GM23338 (cell line): ENCODE measurements at regions not wholly inside any gene's neighbourhood (a gene's known extent, or its start where the extent isn't known, plus 50 kb on each side); places are given as distances from the start of the nearest gene placed in this dataset.

Experiments
- ATAC-seq: fragments of 200-7000 bp; cut with Tn5 transposase; 3 replicates; pipeline ENCODE4 v1.9.1; 2020
- DNase-seq: peaks from one replicate; pipeline ENCODE4 v3.0.0-alpha.2; 2015; ENCODE audit warnings: low spot score
- H2AFZ ChIP-seq: fragments of 200-600 bp; sonication (generic); 2 replicates; pipeline ENCODE4 v1.8.0; 2016; ENCODE audit warnings: antibody characterized with exemption, mild to moderate bottlenecking, moderate library complexity
- H3F3A ChIP-seq: fragments of 200-600 bp; sonication (generic); replicated peaks from 2 replicates; pipeline ENCODE4 v1.8.0; 2017; ENCODE audit warnings: antibody characterized with exemption, mixed run types, low read depth
- H3K27ac ChIP-seq: fragments of 200-600 bp; sonication (generic); 2 replicates; pipeline ENCODE4 v1.6.1; 2016; ENCODE audit warnings: low read depth
- H3K27me3 ChIP-seq: fragments of 200-600 bp; sonication (generic); 2 replicates; pipeline ENCODE4 v1.8.0; 2016; ENCODE audit warnings: mild to moderate bottlenecking, mixed run types, moderate library complexity; ENCODE audit not compliant: insufficient read depth
- H3K36me3 ChIP-seq: fragments of 200-600 bp; sonication (generic); 2 replicates; pipeline ENCODE4 v1.8.0; 2016; ENCODE audit warnings: mild to moderate bottlenecking; ENCODE audit not compliant: insufficient read depth
- H3K4me1 ChIP-seq: fragments of 200-600 bp; sonication (generic); 2 replicates; pipeline ENCODE4 v1.8.0; 2016; ENCODE audit warnings: mild to moderate bottlenecking, moderate library complexity; ENCODE audit not compliant: insufficient read depth
- H3K4me2 ChIP-seq: fragments of 200-600 bp; sonication (generic); 2 replicates; pipeline ENCODE4 v1.7.1; 2017; ENCODE audit warnings: mixed run types
- H3K4me3 ChIP-seq: fragments of 200-600 bp; sonication (generic); 2 replicates; pipeline ENCODE4 v1.6.1; 2016; ENCODE audit warnings: mixed run types
- H3K79me2 ChIP-seq: fragments of 200-600 bp; sonication (generic); replicated peaks from 2 replicates; pipeline ENCODE4 v1.8.0; 2017; ENCODE audit warnings: mild to moderate bottlenecking; ENCODE audit not compliant: insufficient read depth
- H3K9me2 ChIP-seq: fragments of 200-600 bp; sonication (generic); 2 replicates; pipeline ENCODE4 v1.8.0; 2017; ENCODE audit not compliant: insufficient read depth
- H4K20me1 ChIP-seq: fragments of 200-600 bp; sonication (generic); replicated peaks from 2 replicates; pipeline ENCODE4 v1.8.0; 2017; ENCODE audit warnings: mild to moderate bottlenecking; ENCODE audit not compliant: insufficient read depth
- H3K27ac Mint-ChIP-seq: 2 replicates; pipeline ENCODE4 v1.8.0; 2020; ENCODE audit warnings: inconsistent platforms, mild to moderate bottlenecking, moderate library complexity, mixed read lengths
- H3K27me3 Mint-ChIP-seq: 3 replicates; pipeline ENCODE4 v1.8.0; 2022; ENCODE audit warnings: low read depth, mild to moderate bottlenecking, moderate library complexity, mixed read lengths, inconsistent platforms; ENCODE audit not compliant: insufficient read depth, poor library complexity
- H3K36me3 Mint-ChIP-seq: 3 replicates; pipeline ENCODE4 v1.8.0; 2021; ENCODE audit warnings: low read depth, mild to moderate bottlenecking, inconsistent platforms, moderate library complexity, mixed read lengths
- H3K4me1 Mint-ChIP-seq: 3 replicates; pipeline ENCODE4 v1.8.0; 2020; ENCODE audit warnings: mild to moderate bottlenecking, inconsistent platforms, mixed read lengths
- H3K4me3 Mint-ChIP-seq: 3 replicates; pipeline ENCODE4 v1.8.0; 2021; ENCODE audit warnings: moderate library complexity, mild to moderate bottlenecking, inconsistent platforms, mixed read lengths
- H3K9me3 Mint-ChIP-seq: 3 replicates; pipeline ENCODE4 v1.8.0; 2020; ENCODE audit warnings: moderate library complexity, mild to moderate bottlenecking, inconsistent platforms, mixed read lengths
- POLR2AphosphoS5 ChIP-seq: IDR thresholded peaks from 2 replicates; pipeline ENCODE4 v1.6.1; 2016; ENCODE audit warnings: antibody characterized with exemption, low read depth
- STAT1 ChIP-seq: IDR thresholded peaks from one replicate; pipeline ENCODE4 v1.6.1; 2016; ENCODE audit warnings: antibody characterized with exemption; ENCODE audit not compliant: unreplicated experiment
- ZNF114 ChIP-seq: fragments of 250-450 bp; sonication (Bioruptor Pico); IDR thresholded peaks from 2 replicates; pipeline ENCODE4 v1.5.0; 2020; ENCODE audit warnings: mild to moderate bottlenecking, moderate library complexity
- TF ChIP-seq, protein P1 (sequence below): fragments of 250-450 bp; sonication (Bioruptor Pico); IDR thresholded peaks from 2 replicates; pipeline ENCODE4 v1.5.0; 2020; ENCODE audit warnings: mild to moderate bottlenecking, moderate library complexity
- TF ChIP-seq, protein P2 (sequence below): IDR thresholded peaks from one replicate; pipeline ENCODE4 v1.6.1; 2018; ENCODE audit warnings: antibody characterized with exemption; ENCODE audit not compliant: unreplicated experiment

DNA sequence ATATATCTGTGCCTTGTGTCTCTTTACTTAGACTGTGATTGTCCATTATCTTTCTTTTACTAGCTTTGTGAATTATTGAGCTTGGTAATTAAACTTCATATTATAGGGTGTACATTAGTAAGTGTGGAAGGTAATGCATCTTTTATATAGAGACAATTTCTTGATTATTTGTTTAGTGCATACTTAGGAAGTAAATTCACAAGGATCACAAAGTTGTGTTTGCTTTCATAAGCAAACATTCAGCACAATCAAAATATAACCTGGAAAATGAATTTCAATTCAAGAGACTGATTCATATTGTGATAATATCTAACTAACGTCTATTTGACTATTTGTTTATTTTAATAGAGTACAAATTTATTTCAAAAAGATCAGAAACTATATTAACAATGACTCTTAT is 749.9 kb upstream of the NUDT12 start (continued):
- TF ChIP-seq, protein P1, sequence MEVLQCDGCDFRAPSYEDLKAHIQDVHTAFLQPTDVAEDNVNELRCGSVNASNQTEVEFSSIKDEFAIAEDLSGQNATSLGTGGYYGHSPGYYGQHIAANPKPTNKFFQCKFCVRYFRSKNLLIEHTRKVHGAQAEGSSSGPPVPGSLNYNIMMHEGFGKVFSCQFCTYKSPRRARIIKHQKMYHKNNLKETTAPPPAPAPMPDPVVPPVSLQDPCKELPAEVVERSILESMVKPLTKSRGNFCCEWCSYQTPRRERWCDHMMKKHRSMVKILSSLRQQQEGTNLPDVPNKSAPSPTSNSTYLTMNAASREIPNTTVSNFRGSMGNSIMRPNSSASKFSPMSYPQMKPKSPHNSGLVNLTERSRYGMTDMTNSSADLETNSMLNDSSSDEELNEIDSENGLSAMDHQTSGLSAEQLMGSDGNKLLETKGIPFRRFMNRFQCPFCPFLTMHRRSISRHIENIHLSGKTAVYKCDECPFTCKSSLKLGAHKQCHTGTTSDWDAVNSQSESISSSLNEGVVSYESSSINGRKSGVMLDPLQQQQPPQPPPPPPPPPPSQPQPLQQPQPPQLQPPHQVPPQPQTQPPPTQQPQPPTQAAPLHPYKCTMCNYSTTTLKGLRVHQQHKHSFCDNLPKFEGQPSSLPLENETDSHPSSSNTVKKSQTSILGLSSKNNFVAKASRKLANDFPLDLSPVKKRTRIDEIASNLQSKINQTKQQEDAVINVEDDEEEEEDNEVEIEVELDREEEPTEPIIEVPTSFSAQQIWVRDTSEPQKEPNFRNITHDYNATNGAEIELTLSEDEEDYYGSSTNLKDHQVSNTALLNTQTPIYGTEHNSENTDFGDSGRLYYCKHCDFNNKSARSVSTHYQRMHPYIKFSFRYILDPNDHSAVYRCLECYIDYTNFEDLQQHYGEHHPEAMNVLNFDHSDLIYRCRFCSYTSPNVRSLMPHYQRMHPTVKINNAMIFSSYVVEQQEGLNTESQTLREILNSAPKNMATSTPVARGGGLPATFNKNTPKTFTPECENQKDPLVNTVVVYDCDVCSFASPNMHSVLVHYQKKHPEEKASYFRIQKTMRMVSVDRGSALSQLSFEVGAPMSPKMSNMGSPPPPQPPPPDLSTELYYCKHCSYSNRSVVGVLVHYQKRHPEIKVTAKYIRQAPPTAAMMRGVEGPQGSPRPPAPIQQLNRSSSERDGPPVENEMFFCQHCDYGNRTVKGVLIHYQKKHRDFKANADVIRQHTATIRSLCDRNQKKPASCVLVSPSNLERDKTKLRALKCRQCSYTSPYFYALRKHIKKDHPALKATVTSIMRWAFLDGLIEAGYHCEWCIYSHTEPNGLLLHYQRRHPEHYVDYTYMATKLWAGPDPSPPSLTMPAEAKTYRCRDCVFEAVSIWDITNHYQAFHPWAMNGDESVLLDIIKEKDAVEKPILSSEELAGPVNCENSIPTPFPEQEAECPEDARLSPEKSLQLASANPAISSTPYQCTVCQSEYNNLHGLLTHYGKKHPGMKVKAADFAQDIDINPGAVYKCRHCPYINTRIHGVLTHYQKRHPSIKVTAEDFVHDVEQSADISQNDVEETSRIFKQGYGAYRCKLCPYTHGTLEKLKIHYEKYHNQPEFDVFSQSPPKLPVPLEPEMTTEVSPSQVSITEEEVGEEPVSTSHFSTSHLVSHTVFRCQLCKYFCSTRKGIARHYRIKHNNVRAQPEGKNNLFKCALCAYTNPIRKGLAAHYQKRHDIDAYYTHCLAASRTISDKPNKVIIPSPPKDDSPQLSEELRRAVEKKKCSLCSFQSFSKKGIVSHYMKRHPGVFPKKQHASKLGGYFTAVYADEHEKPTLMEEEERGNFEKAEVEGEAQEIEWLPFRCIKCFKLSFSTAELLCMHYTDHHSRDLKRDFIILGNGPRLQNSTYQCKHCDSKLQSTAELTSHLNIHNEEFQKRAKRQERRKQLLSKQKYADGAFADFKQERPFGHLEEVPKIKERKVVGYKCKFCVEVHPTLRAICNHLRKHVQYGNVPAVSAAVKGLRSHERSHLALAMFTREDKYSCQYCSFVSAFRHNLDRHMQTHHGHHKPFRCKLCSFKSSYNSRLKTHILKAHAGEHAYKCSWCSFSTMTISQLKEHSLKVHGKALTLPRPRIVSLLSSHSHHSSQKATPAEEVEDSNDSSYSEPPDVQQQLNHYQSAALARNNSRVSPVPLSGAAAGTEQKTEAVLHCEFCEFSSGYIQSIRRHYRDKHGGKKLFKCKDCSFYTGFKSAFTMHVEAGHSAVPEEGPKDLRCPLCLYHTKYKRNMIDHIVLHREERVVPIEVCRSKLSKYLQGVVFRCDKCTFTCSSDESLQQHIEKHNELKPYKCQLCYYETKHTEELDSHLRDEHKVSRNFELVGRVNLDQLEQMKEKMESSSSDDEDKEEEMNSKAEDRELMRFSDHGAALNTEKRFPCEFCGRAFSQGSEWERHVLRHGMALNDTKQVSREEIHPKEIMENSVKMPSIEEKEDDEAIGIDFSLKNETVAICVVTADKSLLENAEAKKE (CRISPR knock-in tag): no peak
- TF ChIP-seq POLR2AphosphoS5: no peak
- TF ChIP-seq STAT1: no peak

DNA sequence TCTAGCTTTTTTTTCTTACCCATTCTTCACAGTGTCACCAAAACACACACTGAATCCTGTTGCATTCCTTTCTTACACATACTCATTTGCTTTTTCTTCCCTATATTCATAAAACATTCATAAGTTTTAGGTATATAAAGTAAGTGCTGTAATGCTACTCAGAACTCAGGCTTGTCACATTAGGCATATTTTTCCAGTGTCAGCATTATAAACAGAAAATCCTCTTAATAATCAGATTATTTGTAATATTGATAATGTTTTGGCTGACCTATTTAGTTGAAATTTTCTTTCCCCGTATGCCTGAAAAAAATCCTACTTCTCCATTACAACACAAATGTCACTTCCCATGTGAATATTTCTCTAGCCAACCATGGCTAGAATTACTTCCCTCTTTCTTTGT is 743.0 kb upstream of the NUDT12 start:
- Histone ChIP-seq H3K4me3 (no peak overlapping the region), H3K4me2 (no peak overlapping the region), H3K9me2 (no peaks in the 10 kb centered on the region), H3F3A (no peaks in the 10 kb centered on the region), H4K20me1 (no peaks in the 10 kb centered on the region), H3K27me3 (no peaks in the 10 kb centered on the region), H3K36me3 (no peaks in the 10 kb centered on the region), H3K79me2 (no peaks in the 10 kb centered on the region), H2AFZ (no peak overlapping the region), H3K27ac (no peak overlapping the region), H3K4me1 (no peaks in the 10 kb centered on the region)
- Mint-ChIP-seq H3K4me3 (no peak overlapping the region), H3K27me3 (no peaks in the 10 kb centered on the region), H3K9me3 (no peaks in the 10 kb centered on the region), H3K27ac (no peak overlapping the region), H3K36me3 (no peaks in the 10 kb centered on the region), H3K4me1 (no peaks in the 10 kb centered on the region)
- DNase-seq: no peak
- ATAC-seq: no peak
- no peak for TF ChIP-seq POLR2AphosphoS5
- TF ChIP-seq, protein P1 (CRISPR knock-in tag): no peak
- no peak for TF ChIP-seq ZNF114
- TF ChIP-seq, protein P2, sequence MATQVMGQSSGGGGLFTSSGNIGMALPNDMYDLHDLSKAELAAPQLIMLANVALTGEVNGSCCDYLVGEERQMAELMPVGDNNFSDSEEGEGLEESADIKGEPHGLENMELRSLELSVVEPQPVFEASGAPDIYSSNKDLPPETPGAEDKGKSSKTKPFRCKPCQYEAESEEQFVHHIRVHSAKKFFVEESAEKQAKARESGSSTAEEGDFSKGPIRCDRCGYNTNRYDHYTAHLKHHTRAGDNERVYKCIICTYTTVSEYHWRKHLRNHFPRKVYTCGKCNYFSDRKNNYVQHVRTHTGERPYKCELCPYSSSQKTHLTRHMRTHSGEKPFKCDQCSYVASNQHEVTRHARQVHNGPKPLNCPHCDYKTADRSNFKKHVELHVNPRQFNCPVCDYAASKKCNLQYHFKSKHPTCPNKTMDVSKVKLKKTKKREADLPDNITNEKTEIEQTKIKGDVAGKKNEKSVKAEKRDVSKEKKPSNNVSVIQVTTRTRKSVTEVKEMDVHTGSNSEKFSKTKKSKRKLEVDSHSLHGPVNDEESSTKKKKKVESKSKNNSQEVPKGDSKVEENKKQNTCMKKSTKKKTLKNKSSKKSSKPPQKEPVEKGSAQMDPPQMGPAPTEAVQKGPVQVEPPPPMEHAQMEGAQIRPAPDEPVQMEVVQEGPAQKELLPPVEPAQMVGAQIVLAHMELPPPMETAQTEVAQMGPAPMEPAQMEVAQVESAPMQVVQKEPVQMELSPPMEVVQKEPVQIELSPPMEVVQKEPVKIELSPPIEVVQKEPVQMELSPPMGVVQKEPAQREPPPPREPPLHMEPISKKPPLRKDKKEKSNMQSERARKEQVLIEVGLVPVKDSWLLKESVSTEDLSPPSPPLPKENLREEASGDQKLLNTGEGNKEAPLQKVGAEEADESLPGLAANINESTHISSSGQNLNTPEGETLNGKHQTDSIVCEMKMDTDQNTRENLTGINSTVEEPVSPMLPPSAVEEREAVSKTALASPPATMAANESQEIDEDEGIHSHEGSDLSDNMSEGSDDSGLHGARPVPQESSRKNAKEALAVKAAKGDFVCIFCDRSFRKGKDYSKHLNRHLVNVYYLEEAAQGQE: no peak
